CD4-positive, alpha-beta T cell (primary cell): ENCODE measurements at regions not wholly inside any gene's neighbourhood (a gene's known extent, or its start where the extent isn't known, plus 50 kb on each side); places are given as distances from the start of the nearest gene placed in this dataset.

Experiments
- ATAC-seq: fragments of 200-7000 bp; cut with Tn5 transposase; one replicate; pipeline ENCODE4 v1.10.0; 2022; ENCODE audit warnings: mild to moderate bottlenecking; ENCODE audit not compliant: poor library complexity
- CTCF ChIA-PET: fragments of 350-600 bp; sonication (Branson Sonifier 250); formaldehyde crosslinking; loops from one replicate; lab custom pipeline; 2021; ENCODE audit warnings: antibody characterized with exemption, inconsistent platforms; lab: Charles Lee
- POLR2A ChIA-PET: fragments of 350-600 bp; sonication (Branson Sonifier 250); formaldehyde crosslinking; loops from one replicate; lab custom pipeline; 2021; ENCODE audit warnings: antibody characterized with exemption, inconsistent platforms; lab: Charles Lee
- DNase-seq, 14 experiments: peaks; one replicate each; pipeline ENCODE4 v3.0.0-alpha.2; 2013 to 2020; ENCODE audit warnings: mixed read lengths in 2 of 14
- H3K27ac ChIP-seq, 2 donors: one replicate each; pipeline versions ENCODE4 v1.5.1 to v1.7.0; 2013; ENCODE audit warnings: low read length in 2 of 2, low read depth in 1 of 2, mild to moderate bottlenecking in 1 of 2
- H3K27me3 ChIP-seq, 2 experiments: 1 replicate in 1 of 2; 2 replicates in 1 of 2; pipeline versions ENCODE4 v1.6.1 to v1.7.0; 2013; ENCODE audit warnings: low read length in 2 of 2, control low read depth in 1 of 2, mild to moderate bottlenecking in 1 of 2, moderate library complexity in 1 of 2; ENCODE audit not compliant: insufficient read depth in 2 of 2, control insufficient read depth in 1 of 2
- H3K36me3 ChIP-seq: one replicate; pipeline ENCODE4 v1.6.1; 2013; ENCODE audit warnings: low read length, control low read depth; ENCODE audit not compliant: insufficient read depth
- H3K4me1 ChIP-seq: one replicate; pipeline ENCODE4 v1.6.1; 2013; ENCODE audit warnings: low read length, control low read depth; ENCODE audit not compliant: insufficient read depth
- H3K4me3 ChIP-seq: one replicate; pipeline ENCODE4 v1.5.1; 2013; ENCODE audit warnings: mild to moderate bottlenecking, low read length, moderate library complexity
- H3K9me3 ChIP-seq, 2 experiments: 1 replicate in 1 of 2; 2 replicates in 1 of 2; pipeline versions ENCODE4 v1.6.1 to v1.7.0; 2013; ENCODE audit warnings: low read length in 2 of 2, mild to moderate bottlenecking in 2 of 2, control low read depth in 1 of 2, moderate library complexity in 1 of 2; ENCODE audit not compliant: control insufficient read depth in 1 of 2, insufficient read depth in 1 of 2
- H3K27ac Mint-ChIP-seq: one replicate; pipeline ENCODE4 v1.8.0; 2020; ENCODE audit warnings: mixed read lengths
- H3K27me3 Mint-ChIP-seq: one replicate; pipeline ENCODE4 v1.8.0; 2021; ENCODE audit warnings: mixed read lengths
- H3K36me3 Mint-ChIP-seq: one replicate; pipeline ENCODE4 v1.8.0; 2021; ENCODE audit warnings: low read depth, mixed read lengths
- H3K4me1 Mint-ChIP-seq: one replicate; pipeline ENCODE4 v1.8.0; 2021; ENCODE audit warnings: low read depth, mixed read lengths
- H3K4me3 Mint-ChIP-seq: one replicate; pipeline ENCODE4 v1.8.0; 2020; ENCODE audit warnings: mild to moderate bottlenecking, mixed read lengths
- H3K9me3 Mint-ChIP-seq: one replicate; pipeline ENCODE4 v1.8.0; 2020; ENCODE audit warnings: mixed read lengths
- CTCF ChIP-seq: fragments of 200-600 bp; IDR thresholded peaks from one replicate; pipeline ENCODE4 v1.8.0; 2022; ENCODE audit warnings: antibody characterized with exemption, mild to moderate bottlenecking
- intact Hi-C, 2 experiments: fragments of 100-400 bp; cut with DNase I in 1 of 2; cut with micrococcal nuclease in 1 of 2; formaldehyde crosslinking; loops; one replicate each; pipeline versions ENCODE4 v1.15.1 to v1.9.0; 2023 to 2025; cut with DNase I, micrococcal nuclease

- POLR2A ChIA-PET = no interaction called here
- CTCF ChIA-PET = no interaction called here
- DNase-seq (no peak), ATAC-seq (no peak)
- no peaks in the 10 kb centered on the region for H3K9me3 Mint-ChIP-seq
- H3K27me3 Mint-ChIP-seq = no peaks in the 10 kb centered on the region
- no peaks in the 10 kb centered on the region for H3K36me3 Mint-ChIP-seq
- no peak overlapping the region for H3K4me3 ChIP-seq
- no peak overlapping the region for H3K27ac ChIP-seq
- no peaks in the 10 kb centered on the region for H3K4me1 ChIP-seq
- H3K36me3 ChIP-seq = no peaks in the 10 kb centered on the region
- no peak for TF ChIP-seq CTCF
- no peaks in the 10 kb centered on the region for H3K4me1 Mint-ChIP-seq
- no peaks in the 10 kb centered on the region for H3K27me3 ChIP-seq
- H3K27ac Mint-ChIP-seq = no peak overlapping the region
- no peak overlapping the region for H3K4me3 Mint-ChIP-seq
- no peaks in the 10 kb centered on the region for H3K9me3 ChIP-seq
- intact Hi-C loops = loop anchor here in 1 of 2 experiments (5.0 kb wide), 1 partner anchor 1246 kb away; no protein-coding TSS in a partner anchor
These were observed 481.5 kb upstream of the MIR17HG start for GRCh38 chr13:90866006-90866405.

- H3K36me3 Mint-ChIP-seq = no peaks in the 10 kb centered on the region
- ChIA-PET CTCF (no interaction called here), POLR2A (no interaction called here)
- no peaks in the 10 kb centered on the region for H3K27me3 Mint-ChIP-seq
- Histone ChIP-seq H3K36me3 (no peaks in the 10 kb centered on the region), H3K27me3 (no peaks in the 10 kb centered on the region), H3K4me1 (no peaks in the 10 kb centered on the region), H3K27ac (no peak overlapping the region), H3K4me3 (no peak overlapping the region), H3K9me3 (no peaks in the 10 kb centered on the region)
- H3K9me3 Mint-ChIP-seq = no peaks in the 10 kb centered on the region
- no peak for TF ChIP-seq CTCF
- H3K27ac Mint-ChIP-seq = no peak overlapping the region
- intact Hi-C loops = loop anchor here in 1 of 2 experiments (5.0 kb wide), 1 partner anchor 1245 kb away; no protein-coding TSS in a partner anchor
- ATAC-seq (no peak), DNase-seq (peak in 3 of 14 experiments; percentile 13 to 37 (median 24))
- H3K4me3 Mint-ChIP-seq = no peak overlapping the region
- H3K4me1 Mint-ChIP-seq = no peaks in the 10 kb centered on the region
These were observed 480.2 kb upstream of the MIR17HG start for GRCh38 chr13:90867336-90867683.

- Mint-ChIP-seq H3K27ac (no peak overlapping the region), H3K9me3 (no peaks in the 10 kb centered on the region), H3K27me3 (no peaks in the 10 kb centered on the region), H3K4me1 (no peaks in the 10 kb centered on the region), H3K36me3 (no peaks in the 10 kb centered on the region), H3K4me3 (no peak overlapping the region)
- H3K27ac ChIP-seq = no peak overlapping the region
- ATAC-seq (no peak), DNase-seq (peak in 1 of 14 experiments; percentile 2)
- TF ChIP-seq CTCF = no peak
- H3K9me3 ChIP-seq = no peaks in the 10 kb centered on the region
- ChIA-PET POLR2A (no interaction called here), CTCF (no interaction called here)
- H3K4me3 ChIP-seq = no peak overlapping the region
- no peaks in the 10 kb centered on the region for H3K27me3 ChIP-seq
- intact Hi-C loops = loop anchor here in 1 of 2 experiments (5.0 kb wide), 1 partner anchor 1244 kb away; no protein-coding TSS in a partner anchor
- H3K36me3 ChIP-seq = no peaks in the 10 kb centered on the region
- H3K4me1 ChIP-seq = no peaks in the 10 kb centered on the region
These were observed 479.1 kb upstream of the MIR17HG start for GRCh38 chr13:90868321-90868920.
